ENCODE measurements at regions not wholly inside any gene's neighbourhood (a gene's known extent, or its start where the extent isn't known, plus 50 kb on each side); places are given as distances from the start of the nearest gene placed in this dataset.

- TF ChIP-seq ZNF658 (tag by site-specific recombination; IDR thresholded peaks at IDR 0.05) (no peak), ZFP3 (tag by site-specific recombination; IDR thresholded peaks at IDR 0.05; ENCODE audit: low read depth) (no peak), ZNF521 (tag by site-specific recombination; IDR thresholded peaks at IDR 0.05) (no peak), ZNF280D (tag by site-specific recombination; IDR thresholded peaks at IDR 0.05) (no peak)
Measured at GRCh38 chr3:84260596-84260995, 698.2 kb upstream of the CADM2 start (continued).

GRCh38 chr3:84265768-84266167 is 693.0 kb upstream of the CADM2 start:
- Histone ChIP-seq H3K4me3 (ENCODE audit: low read depth, low read length) (no peak overlapping the region), H3K27ac (ENCODE audit: extremely low read depth, low read depth, low read length) (no peak overlapping the region), H3K9me3 (ENCODE audit: control insufficient read depth, insufficient read depth, low read depth, low read length) (no peaks in the 10 kb centered on the region), H3K4me1 (ENCODE audit: control insufficient read depth, insufficient read depth, low read length) (no peaks in the 10 kb centered on the region), H3K36me3 (ENCODE audit: control insufficient read depth in 2 of 2, insufficient read depth in 1 of 2, low read length in 2 of 2) (no peaks in the 10 kb centered on the region)
- POLR2A ChIA-PET = no interaction called here
- TF ChIP-seq ZBTB7A (tag by site-specific recombination; IDR thresholded peaks at IDR 0.05; ENCODE audit: low read depth) (no peak), ZNF843 (tag by site-specific recombination; IDR thresholded peaks at IDR 0.05) (no peak), ZNF596 (tag by site-specific recombination; IDR thresholded peaks at IDR 0.05) (no peak), ZNF792 (tag by site-specific recombination; IDR thresholded peaks at IDR 0.05) (no peak), ZNF423 (tag by site-specific recombination; IDR thresholded peaks at IDR 0.05) (no peak), ZNF639 (tag by site-specific recombination; IDR thresholded peaks at IDR 0.05) (no peak), ZNF548 (tag by site-specific recombination; IDR thresholded peaks at IDR 0.05) (no peak), KLF8 (tag by site-specific recombination; IDR thresholded peaks at IDR 0.05) (no peak), ZSCAN18 (tag by site-specific recombination; IDR thresholded peaks at IDR 0.05) (no peak), ZNF391 (tag by site-specific recombination; IDR thresholded peaks at IDR 0.05; ENCODE audit: borderline replicate concordance, low read depth) (no peak), ZNF645 (tag by site-specific recombination; IDR thresholded peaks at IDR 0.05) (no peak), YY1 (tag by site-specific recombination; IDR thresholded peaks at IDR 0.05) (no peak), PRDM6 (tag by site-specific recombination; IDR thresholded peaks at IDR 0.05) (no peak)
- CTCF ChIA-PET = no interaction called here

Data from HEK293 (cell line).